Activated T-helper 1 cell treated with anti-CD3 and anti-CD28 coated beads, Interleukin-2, amount 50 U/mL, for 16 hours (primary cell): ENCODE measurements at regions not wholly inside any gene's neighbourhood (a gene's known extent, or its start where the extent isn't known, plus 50 kb on each side); places are given as distances from the start of the nearest gene placed in this dataset.

ENCODE experiments used
- DNase-seq, 2 donors: peaks; one replicate each; pipeline ENCODE4 v3.0.0-alpha.2; 2020; ENCODE audit warnings: low read depth in 1 of 2, low spot score in 1 of 2

DNA sequence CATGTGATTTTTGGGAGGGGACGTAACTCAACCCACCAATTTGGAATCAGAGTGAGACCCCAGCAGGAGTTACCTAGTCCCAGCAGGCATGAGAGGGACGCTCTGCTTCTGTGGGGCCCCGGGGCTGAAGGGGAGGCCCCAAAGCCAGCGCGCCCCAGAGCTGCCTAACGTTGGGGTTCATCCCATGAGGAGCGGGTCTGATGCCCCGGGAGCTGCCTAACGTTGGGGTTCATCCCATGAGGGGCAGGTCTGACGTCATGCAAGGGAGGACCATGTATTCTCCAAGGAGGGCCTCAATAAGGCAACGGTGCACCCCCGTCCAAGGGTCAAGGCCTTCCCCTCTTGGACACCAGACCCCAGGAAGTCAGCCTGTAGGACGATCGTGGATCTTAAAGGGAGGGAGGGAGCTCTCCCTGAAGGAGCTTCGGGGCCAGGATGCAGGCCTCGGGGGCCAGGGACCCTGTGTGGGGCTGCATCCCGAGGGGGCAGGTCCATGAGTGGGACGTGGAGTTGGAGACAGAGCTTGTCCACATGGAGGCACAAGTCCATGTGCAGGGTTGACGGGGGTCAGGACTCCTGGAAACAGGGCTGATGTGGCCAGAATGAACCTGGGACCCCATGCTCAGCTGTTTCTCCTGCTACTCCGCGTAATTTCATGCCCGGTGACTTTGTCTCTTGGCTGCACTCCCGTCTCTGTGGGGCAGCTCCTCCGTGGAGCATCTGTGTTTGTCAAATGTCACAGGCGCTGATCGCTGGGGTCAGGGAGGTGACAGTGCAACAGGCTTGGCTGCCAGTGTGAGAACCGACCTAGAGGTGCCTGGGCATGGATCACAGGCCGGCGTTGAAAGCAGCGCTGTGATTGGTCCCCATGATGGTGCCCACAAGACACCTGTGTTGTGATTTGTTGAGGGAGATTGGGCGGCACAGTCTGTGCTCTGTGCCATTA lies 1029.1 kb downstream of the BRD1 start:
- no peak for DNase-seq

DNA sequence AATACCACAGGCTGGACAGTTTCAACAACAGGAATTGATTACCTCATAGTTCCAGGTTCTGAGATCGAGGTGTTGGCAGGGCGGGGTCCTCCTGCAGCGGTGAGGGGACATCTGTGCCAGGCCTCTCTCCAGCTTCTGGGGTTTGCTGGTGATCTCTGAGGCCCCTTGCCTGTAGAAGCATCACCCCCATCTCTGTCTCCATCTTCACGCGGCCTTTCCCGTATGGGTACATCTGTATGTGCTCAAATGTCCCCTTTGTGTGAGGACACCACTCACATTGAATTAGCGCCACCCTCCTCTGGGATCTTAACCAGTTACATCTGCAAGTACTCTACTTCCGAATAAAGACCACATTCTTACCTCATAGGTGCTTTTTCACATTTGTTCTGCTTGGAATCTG lies 1029.9 kb downstream of the BRD1 start:
- DNase-seq, result no peak

DNA sequence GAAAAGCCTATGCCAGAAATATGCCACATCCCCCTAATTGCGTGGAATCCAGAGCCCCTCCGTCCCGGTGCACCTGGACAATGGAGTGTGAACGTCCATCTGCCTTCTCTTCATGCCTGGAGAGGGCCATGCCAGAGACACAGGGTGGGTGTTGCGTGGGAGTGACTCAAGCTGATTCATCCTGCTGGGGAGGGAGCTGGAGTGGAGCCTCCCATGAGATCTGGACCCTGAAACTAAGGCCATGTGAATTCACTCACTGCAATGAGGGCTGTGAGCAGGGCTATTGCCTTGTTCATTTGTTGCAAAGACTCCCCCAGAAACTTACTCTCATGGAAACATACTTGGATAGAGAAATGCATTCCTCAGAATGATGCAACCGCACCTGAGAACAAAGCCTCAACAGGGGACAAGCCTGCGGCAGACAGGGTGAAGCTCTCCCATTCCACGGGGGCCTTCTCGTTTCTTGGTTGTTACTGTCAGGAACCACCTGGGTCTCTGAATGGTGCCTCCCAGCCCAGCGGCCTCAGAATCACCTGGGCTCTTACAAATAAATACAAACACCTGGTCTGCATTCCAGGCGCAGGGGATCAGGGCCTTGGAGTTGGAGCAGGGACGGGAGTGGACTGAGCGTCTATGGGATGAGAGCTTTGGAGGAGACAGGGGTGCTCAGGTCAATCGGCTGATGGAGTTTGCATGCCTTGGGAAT lies 1031.2 kb downstream of the BRD1 start:
- no peak for DNase-seq

DNA sequence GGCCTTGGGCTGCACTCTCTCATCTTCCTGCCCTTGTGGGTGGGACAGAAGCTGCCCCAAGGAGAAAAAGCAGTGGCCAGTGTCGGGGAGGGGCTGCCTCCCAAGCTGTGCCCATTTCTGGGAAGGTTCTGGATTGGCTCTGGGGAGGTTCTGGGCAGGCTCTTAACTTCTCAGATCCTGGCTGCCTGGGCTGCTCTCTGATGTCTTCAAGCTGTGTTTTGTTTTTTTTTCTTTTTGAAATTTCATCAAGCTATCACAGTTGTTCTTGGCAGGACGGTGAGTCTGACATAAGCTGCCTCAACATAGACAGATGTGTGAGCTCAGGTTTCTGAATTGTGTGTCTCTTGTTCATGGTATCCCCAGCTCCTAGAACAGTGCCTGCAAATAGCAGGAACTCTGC lies 1032.0 kb downstream of the BRD1 start:
- DNase-seq, result no peak

DNA sequence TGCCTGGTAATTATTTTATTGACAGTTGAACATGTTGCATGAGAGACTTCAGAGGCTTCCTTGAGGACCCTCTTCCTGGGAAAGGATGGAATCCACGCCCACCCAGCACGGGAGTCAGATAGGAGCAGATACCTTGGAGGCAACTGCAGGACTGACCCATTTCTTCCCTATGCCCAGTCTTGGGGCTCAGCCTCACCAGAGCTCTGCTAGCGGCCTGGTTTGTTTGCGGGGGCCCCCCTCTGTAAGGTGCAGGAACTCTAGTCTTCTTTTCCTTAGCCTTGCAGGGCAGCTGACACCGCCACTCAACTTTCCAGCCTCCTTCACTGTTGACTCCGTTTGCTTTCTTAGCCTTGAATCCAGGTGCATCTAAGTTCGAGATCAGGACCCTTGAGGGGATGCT lies 1032.8 kb downstream of the BRD1 start:
- DNase-seq, result no peak

DNA sequence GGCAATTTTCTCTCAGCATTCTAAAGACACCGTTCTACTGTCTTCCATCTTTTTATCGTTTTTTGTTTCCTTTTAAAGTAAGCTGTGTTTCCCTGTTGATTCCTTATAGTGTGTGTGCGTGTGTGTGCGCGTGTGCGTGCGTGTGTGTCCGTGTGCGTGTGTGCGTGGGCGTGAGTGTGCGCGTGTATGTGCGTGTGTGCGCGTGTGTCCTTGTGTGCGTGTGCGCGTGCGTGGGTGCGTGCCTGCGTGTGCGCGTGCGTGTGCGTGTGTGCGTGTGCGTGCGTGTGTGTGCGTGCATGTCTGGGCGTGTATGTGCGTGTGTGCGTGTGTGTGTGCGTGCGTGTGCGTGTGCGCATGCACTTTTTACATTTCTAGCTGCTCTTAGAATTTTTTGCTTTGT lies 1033.7 kb downstream of the BRD1 start:
- no peak for DNase-seq

DNA sequence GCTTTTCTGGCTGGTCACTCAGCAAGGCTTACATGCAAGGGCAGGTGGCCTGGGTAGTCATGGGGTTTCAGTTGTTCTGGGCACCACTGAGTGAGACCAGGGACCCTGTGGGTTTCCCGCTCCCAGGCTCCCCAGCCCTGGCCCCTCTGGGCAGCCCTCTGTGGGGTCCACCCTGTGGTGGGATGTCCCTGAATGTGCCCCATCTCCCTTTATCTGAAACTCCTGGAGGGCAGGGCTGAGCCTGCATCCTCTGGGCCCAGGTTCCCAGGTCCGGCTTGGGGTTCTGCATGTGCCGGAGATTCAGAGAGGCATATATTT lies 1041.0 kb downstream of the BRD1 start:
- DNase-seq, result no peak

DNA sequence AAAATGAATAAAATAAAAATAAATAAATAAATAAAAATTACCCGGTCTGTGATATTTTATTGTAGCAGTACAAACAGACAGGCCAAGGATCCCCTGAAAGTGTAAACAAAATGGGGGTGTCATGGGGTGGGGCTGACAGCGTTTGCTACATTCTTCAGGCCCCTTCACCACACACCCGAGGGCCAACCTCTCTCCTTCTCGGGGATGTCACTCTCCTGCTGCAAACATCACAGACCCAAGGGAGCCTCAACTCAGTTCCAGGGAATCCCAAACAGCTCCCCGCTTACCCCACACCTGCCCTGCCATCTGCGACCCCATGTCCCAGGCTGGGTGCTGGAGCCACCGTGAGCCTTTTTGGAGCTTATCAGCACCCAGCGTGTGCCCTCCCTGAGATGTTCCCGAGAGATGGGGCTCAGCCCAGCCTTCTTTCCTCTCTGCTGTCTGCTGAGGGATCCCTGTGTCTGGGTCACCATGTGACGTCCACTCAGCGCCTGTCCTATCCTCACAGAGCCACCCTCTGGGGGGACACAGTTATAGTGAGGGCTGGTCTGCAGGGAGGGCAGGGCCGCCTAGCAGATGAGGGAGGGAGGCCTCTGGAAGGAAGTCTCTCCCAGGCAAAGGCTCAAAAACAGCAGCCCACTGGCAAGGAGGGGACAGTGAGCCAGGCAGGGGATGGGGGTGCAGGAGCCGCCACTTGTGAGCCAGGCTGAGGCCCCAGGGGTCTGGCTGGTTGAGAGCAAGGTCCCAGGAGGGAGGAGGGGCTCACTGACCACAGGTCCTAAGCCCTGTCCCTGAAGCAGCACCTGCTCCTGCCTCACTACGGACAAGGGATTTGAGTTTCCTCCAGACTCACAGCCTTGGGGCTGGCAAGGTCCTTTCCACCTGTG lies 1041.6 kb downstream of the BRD1 start:
- DNase-seq, result no peak

DNA sequence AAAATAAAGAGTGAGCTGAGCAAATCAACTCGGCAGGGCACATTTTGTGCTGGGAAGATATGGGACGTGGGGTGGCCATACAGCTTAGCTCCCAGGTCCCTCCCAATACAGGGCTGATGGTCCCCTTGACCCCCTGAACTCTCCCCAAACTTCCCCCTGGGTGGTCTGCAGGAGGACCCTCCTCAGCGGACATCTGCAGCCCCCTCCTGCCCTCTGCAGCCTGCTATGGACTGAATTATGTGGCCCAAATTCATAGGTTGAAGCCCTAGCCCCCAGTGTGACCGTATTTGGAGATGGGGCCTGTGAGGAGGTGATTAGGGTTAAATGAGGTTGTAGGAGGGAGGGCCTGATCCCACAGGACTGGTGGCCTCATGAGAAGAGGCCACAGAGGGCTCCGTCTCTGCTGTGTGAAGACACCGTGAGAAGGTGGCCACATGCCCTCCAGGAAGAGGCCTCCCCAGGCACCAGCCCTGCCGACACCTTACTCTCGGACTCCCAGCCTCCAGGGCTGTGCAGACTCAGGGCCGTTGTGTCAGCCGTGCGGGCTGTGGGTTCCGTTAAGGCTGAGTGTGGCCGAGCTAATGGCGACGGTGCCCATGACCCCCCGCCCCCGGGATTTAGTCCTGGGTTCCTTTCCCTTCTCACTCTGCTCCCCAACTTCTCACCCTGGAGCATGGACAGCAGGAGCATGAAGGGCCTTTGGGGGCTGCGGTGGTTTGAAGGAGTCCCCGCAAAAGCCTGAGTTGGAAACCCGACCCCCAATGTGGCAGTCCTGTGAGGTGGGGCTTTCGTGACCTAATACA lies 1042.8 kb downstream of the BRD1 start:
- no peak for DNase-seq

DNA sequence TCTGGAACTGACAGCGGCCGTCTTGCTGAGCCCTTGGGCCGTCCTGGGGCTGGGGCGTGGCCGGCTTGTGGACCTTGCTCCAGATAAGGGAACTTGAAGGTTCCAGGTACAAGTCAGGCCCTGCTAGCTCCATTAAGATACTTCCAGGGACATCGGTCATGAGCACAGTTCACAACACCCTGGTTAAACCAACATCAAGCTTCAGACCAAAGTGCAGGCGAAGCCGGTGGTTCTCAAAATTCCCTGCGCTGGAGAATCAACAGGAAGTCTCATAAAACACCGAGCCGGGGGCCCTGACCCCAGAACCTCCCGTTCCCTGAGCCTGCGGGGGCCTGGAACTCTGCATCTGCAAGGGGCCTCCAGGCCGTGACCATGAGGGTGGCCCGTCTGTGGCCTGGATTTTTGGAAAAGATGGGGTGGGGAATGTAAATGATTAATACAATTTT lies 1043.8 kb downstream of the BRD1 start:
- DNase-seq, result no peak

DNA sequence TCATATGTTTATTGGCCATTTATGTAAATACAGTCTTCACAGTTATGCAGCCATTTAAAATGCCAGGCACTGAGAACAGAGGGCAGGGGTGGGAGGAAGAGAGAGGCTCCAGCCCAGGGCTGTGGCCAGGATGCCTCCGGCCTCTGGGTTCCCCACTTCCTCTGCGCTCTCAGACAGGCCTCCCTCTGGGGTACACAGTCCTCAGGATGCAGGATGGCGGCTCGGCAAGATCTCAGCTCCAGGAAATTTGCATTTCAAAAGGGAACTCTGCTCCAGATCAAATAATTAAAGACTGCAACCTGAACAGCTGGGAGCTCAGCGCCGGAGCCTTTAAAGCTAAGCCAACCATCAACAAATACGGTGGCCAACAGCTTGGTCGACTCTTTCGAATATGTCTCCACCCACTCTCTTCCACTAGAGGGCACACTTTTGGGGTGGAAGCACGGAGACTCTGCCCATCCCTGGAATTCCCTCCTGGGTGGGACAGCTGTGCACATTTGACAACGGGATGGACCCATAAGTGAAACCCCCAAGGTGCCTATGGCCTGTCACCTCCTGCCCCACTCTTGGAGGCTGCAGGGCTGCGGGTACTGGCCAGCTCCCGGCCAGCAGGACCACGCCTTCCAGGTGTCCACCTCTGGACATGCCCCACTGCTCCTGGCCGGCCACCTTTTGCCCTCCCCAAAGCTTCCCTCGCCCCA lies 1044.7 kb downstream of the BRD1 start:
- DNase-seq, result no peak

DNA sequence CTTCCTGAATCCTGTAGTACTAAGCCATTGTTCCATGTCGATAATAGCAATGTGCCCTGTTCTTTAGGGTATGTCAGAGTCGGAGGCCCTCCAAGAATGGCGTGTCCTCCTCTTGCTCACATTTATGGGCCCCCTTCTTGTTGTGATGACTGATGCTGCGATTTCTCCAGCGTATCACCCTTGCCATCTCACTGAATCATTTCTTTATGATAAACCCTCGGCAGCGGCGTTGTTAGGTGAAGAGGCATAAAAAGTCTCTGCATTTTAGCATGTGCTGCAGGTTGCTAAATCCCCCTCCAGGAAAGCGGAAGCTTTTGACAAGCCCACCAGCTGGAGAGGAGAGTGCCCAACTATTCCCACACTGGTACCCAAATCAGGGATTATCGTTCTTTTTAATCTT lies 1045.3 kb downstream of the BRD1 start:
- no peak for DNase-seq

DNA sequence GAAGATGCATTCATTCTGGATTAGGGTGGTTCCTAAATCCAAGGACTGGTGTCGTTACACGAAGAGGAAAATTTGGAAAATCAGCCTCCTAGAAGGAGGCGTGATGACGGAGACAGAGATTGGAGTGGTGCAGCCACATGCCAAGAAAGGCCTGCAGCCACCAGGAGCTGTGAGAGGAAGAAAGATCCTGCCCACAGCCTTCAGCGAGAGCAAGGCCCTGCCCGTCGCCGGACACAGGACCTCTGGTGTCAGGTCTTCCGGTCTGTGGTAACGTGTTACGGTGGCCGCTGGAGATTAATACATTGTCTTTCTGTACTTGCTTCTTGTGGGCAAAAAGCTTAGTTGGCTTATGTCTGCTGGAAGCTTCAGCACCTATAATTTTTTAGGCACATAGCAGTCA lies 1045.8 kb downstream of the BRD1 start:
- DNase-seq, result no peak

DNA sequence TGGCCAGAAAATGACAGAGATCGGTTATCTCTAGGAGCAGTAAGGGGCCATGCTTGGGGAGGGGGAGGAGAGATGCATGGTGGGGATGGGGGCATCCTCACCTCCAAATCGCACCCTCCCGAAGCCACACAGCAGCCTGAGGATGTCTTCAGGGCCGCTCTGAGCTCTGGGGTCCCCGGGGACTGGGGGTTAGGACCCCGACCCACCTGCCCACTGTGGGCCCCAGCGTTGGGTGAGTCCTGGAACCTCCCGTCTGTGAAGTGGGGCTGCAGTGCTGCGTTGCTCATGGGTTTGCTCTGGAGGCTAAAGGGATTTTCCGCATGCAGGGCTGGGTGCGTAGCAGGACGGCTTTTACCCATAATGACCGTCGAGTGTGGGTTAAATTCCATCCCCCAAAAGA lies 1046.3 kb downstream of the BRD1 start:
- no peak for DNase-seq

DNA sequence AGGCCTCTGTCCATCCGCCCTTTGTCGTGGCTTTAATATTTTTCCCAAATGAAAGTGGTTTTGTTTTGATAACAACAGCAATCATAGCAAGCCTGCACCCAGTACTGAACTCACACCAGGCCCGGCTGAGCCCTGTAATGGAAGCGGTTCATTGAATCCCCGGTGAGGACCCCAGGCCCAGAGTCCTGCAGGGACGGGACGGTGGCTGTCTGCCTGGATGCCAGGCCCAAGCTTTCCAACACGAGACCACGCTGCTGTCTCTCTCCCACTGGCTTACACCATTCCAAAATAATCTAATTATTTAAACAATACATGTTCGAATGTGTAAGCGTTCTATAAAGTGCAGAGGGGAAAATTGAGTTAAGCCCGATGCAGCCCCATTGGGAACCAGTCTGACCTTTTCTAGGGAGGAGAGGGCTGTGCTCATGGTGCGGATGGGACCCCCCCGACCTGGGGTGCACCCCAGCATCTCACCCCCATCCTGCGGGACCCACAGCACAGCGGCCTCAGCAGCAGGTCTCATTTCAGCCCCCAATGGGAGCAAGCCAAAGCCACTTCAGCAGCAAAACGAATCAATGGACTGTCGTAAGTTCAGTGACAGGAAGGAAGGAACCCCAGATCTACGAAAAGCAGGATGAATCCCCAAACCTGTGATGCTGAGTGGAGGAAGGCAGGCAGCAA lies 1046.9 kb downstream of the BRD1 start:
- no peak for DNase-seq

DNA sequence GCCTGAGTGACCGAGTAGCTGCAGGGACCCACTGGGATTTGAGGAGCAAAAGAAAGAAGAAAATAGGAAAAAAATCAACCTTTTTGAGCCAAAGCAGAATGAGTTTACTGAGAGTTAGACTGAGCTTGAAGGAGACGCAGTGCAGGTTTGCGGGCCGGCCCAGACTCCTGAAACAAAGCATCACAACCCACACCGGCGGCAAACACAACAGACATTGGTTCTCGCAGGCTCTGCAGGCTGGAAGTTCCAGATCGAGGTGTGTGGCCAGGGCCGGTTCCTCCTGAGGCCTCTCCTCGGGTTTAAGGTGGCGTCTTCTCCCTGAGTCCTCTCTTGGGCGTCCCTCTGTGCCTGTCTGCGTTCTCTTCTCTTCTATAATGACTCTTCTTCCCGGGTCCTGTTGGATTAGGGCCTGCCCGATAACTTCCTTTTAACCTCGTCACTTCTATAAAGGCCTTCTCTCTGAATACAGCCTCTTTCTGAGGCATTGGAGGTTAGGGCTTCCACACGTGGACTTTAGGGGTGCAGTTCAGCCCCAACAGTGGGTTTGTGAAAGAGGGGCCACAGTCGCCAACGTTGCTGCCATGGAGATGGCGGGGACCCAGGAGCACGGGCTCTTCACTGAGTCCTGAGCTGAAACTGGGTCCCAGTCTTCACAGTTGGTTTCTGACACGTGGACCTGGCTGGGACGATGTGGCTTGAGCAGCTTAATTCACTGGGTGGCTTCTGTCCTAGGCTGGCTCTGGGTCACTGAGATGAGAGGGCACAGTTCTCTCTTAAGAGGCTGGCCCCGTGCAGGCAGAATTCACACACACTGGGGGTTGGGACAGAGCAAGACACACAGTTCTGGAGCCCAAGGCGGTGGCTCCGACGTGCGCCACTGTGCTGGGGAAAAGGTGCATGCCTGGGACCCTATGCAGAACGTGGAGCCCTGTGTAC lies 1047.7 kb downstream of the BRD1 start:
- no peak for DNase-seq

DNA sequence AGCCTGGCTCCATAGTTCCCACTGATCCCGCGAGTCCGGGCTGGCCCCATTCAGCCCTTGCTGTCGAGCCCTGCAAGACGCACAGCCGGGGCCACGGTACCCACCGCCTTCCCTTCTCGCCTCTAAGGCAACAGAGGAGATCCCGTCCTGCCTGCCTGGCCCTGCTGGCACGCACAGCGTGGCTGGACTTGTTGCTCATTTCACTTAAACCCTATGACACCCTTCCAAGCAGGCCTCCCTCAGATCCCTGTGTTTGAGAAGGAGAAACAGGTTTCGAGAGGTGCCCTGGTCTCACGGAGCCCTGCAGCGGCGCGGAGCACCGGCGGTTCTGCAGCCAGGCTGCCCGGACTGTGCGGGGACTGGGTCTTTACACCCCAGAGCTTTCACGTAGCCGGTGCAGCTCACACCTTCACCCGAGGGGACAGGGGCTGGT lies 1048.4 kb downstream of the BRD1 start:
- no peak for DNase-seq
